MCF 10A (cell line): ENCODE measurements at regions not wholly inside any gene's neighbourhood (a gene's known extent, or its start where the extent isn't known, plus 50 kb on each side); places are given as distances from the start of the nearest gene placed in this dataset.

Experiments
- BruUV-seq: library from RNA; stranded (reverse); fragments of 400-500 nt; replicated peaks from 2 replicates; lab custom pipeline; 2021; lab: Mats Ljungman, UMichigan
- CTCF ChIA-PET: fragments of 300-600 bp; sonication (Branson Sonifier 250); formaldehyde crosslinking; extraction: SDS; loops from one replicate; lab custom pipeline; 2021; ENCODE audit warnings: antibody characterized with exemption, inconsistent platforms; lab: Yijun Ruan, JAX
- POLR2A ChIA-PET: fragments of 300-600, 350-650 bp; sonication (Branson Sonifier 250); formaldehyde crosslinking; extraction: SDS; loops from one replicate; lab custom pipeline; 2020; ENCODE audit warnings: antibody characterized with exemption, inconsistent platforms; lab: Yijun Ruan, JAX
- DNase-seq: peaks from one replicate; pipeline ENCODE4 v3.0.0-alpha.2; 2018; ENCODE audit not compliant: unreplicated experiment
- H3K27ac Mint-ChIP-seq: one replicate; pipeline ENCODE4 v1.8.0; 2022; ENCODE audit warnings: mild to moderate bottlenecking, low read depth, mixed read lengths; ENCODE audit not compliant: unreplicated experiment
- H3K27me3 Mint-ChIP-seq: one replicate; pipeline ENCODE4 v1.8.0; 2022; ENCODE audit warnings: mixed read lengths; ENCODE audit not compliant: insufficient read depth, unreplicated experiment
- H3K36me3 Mint-ChIP-seq: one replicate; pipeline ENCODE4 v1.8.0; 2022; ENCODE audit warnings: mild to moderate bottlenecking, moderate library complexity, mixed read lengths; ENCODE audit not compliant: insufficient read depth, unreplicated experiment
- H3K4me1 Mint-ChIP-seq: one replicate; pipeline ENCODE4 v1.8.0; 2022; ENCODE audit warnings: mixed read lengths; ENCODE audit not compliant: insufficient read depth, unreplicated experiment
- H3K4me3 Mint-ChIP-seq: one replicate; pipeline ENCODE4 v1.8.0; 2022; ENCODE audit warnings: mild to moderate bottlenecking, moderate library complexity, mixed read lengths; ENCODE audit not compliant: unreplicated experiment
- H3K9me3 Mint-ChIP-seq: one replicate; pipeline ENCODE4 v1.8.0; 2022; ENCODE audit warnings: mixed read lengths; ENCODE audit not compliant: unreplicated experiment
- CTCF ChIP-seq: fragments of 200-600 bp; IDR thresholded peaks from one replicate; pipeline ENCODE4 v1.8.0; 2022; ENCODE audit warnings: antibody characterized with exemption, mild to moderate bottlenecking; ENCODE audit not compliant: unreplicated experiment
- intact Hi-C: fragments of 100-400 bp; cut with micrococcal nuclease; formaldehyde crosslinking; loops from 2 replicates; pipeline ENCODE4 v1.14.1; 2022

- ChIA-PET POLR2A (no interaction called here), CTCF (interaction anchor here (0.6 kb wide), 1 partner anchor 11 kb away, joined by 3 read pairs; no protein-coding TSS in a partner anchor)
- Mint-ChIP-seq H3K4me1 (no peaks in the 10 kb centered on the region), H3K36me3 (no peaks in the 10 kb centered on the region), H3K27ac (no peak overlapping the region), H3K4me3 (no peak overlapping the region), H3K27me3 (no peaks in the 10 kb centered on the region), H3K9me3 (peaks cover 39% of the 10 kb centered on the region)
- no TSS peak for BruUV-seq
- intact Hi-C loops = no loop called here
- TF ChIP-seq CTCF = no peak
- DNase-seq = no peak
Measured at GRCh38 chr16:6618874-6619273, 713.8 kb upstream of the RBFOX1 start.

- POLR2A ChIA-PET = no interaction called here
Measured at GRCh38 chr16:6616746-6617145, 715.9 kb upstream of the RBFOX1 start.

GRCh38 chr16:6615636-6616035, 717.0 kb upstream of the RBFOX1 start:
- BruUV-seq = no TSS peak
- ChIA-PET CTCF (no interaction called here), POLR2A (no interaction called here)

More at GRCh38 chr16:6616746-6617145, 715.9 kb upstream of the RBFOX1 start:
- no TSS peak for BruUV-seq
- Mint-ChIP-seq H3K36me3 (no peaks in the 10 kb centered on the region), H3K27me3 (no peaks in the 10 kb centered on the region), H3K9me3 (peaks cover 35% of the 10 kb centered on the region), H3K4me3 (no peak overlapping the region), H3K27ac (no peak overlapping the region), H3K4me1 (no peaks in the 10 kb centered on the region)
- DNase-seq = no peak
- TF ChIP-seq CTCF = no peak
- intact Hi-C loops = no loop called here
- CTCF ChIA-PET = no interaction called here

GRCh38 chr16:6611535-6611934, 721.1 kb upstream of the RBFOX1 start:
- BruUV-seq = no TSS peak

More at GRCh38 chr16:6615636-6616035, 717.0 kb upstream of the RBFOX1 start:
- Mint-ChIP-seq H3K27me3 (no peaks in the 10 kb centered on the region), H3K4me1 (no peaks in the 10 kb centered on the region), H3K27ac (no peak overlapping the region), H3K9me3 (peaks cover 35% of the 10 kb centered on the region), H3K4me3 (no peak overlapping the region), H3K36me3 (no peaks in the 10 kb centered on the region)
- intact Hi-C loops = no loop called here
- no peak for TF ChIP-seq CTCF
- DNase-seq = no peak

More at GRCh38 chr16:6611535-6611934, 721.1 kb upstream of the RBFOX1 start:
- H3K4me3 Mint-ChIP-seq = no peak overlapping the region
- no peaks in the 10 kb centered on the region for H3K27me3 Mint-ChIP-seq
- H3K36me3 Mint-ChIP-seq = no peaks in the 10 kb centered on the region
- H3K27ac Mint-ChIP-seq = no peak overlapping the region
- no peak for DNase-seq
- ChIA-PET CTCF (no interaction called here), POLR2A (no interaction called here)
- intact Hi-C loops = no loop called here
- H3K4me1 Mint-ChIP-seq = no peaks in the 10 kb centered on the region
- H3K9me3 Mint-ChIP-seq = peaks cover 20% of the 10 kb centered on the region
- TF ChIP-seq CTCF = no peak
